ENCODE measurements at regions not wholly inside any gene's neighbourhood (a gene's known extent, or its start where the extent isn't known, plus 50 kb on each side); places are given as distances from the start of the nearest gene placed in this dataset.
"Not testable (repeated sequence)": the region's sequence is repeated elsewhere in the genome, so short reads cannot be mapped to it uniquely, and the experiment has no call there.

- DNase-seq: peak in 2 of 3 experiments; percentile 34 to 61
Observed at GRCh38 chr1:83208540-83208939, 790.4 kb downstream of the TTLL7 start.

- DNase-seq: not testable (repeated sequence)
Observed at GRCh38 chr1:83194610-83195009, 804.3 kb downstream of the TTLL7 start.

- peak; percentile 11 to 40 (median 21) for DNase-seq
Observed at GRCh38 chr1:83182033-83182728, 816.8 kb downstream of the TTLL7 start.

DNA sequence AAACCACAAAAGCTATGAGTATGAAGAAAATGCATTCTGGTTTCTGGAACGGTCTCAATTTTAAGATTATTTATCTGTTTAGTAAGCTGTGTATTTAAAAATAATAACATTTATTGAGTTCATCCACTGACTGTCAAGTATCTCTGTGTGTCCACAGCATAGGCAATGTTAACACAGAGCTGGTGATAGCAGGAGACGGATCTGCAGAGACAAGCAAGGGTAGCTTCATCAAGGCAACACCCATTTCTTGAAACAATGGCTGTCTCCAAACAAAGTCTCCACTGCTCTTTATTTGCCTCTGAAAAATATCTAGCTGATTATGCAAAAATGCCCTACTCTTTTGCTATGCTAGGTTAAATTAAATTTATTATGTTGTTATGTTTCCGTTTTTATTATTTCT lies 818.3 kb downstream of the TTLL7 start:
- peak in 2 of 3 experiments; percentile 2 to 9 for DNase-seq

GRCh38 chr1:83167634-83168033 lies 831.3 kb downstream of the TTLL7 start:
- DNase-seq: not testable (repeated sequence)

DNA sequence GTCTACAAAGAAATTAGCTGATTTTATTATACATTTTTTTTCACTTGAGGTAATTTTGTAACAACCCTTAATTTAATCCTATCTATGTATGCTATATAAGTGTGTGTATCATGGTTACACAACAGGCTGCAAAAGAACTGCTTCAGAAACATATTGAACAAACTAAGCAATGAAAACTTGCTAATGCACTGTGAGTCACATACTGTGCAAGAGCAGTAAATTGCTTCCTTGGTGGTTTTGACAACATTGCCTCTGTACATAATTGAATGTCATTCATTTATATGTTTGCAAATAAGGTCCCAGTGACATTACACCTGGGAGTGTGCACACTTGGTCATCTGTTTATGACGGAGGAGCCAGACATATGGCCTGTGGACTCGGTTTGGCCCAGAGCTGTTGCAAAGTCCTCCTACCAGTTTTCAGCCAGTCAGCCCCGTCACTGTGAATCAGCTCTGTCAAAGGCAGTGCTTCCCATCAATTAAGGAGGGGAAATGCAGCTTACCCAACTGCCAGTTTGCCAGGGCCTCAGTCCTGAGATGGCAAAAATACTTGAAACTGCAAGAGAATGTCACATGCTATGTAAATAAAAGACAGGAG lies 835.0 kb downstream of the TTLL7 start:
- peak in 2 of 3 experiments; percentile 29 to 73 for DNase-seq

- not testable (repeated sequence) for DNase-seq
Observed at GRCh38 chr1:83158924-83159323, 840.0 kb downstream of the TTLL7 start.

DNA sequence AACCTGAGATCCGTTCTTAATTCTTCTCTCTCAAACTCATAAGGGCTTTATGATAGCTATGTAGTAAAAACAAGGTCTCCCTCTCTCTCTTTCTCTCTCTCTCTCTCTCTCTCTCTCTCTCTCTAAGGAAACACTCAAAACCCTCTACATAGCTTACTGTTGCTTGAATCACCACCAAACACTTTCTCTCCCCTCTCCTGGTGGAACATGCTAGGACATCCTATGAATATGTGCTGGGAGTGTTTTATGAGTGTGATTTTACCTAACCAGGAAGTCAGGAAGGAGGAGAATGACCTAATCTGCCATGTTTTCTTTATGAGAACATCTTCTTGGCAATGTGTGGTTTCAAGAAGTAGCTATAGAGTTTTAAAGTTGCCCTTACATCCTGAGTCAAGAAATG lies 844.6 kb downstream of the TTLL7 start:
- not testable (repeated sequence) for DNase-seq

GRCh38 chr1:83151167-83151898 lies 847.6 kb downstream of the TTLL7 start:
- not testable (repeated sequence) for DNase-seq

DNA sequence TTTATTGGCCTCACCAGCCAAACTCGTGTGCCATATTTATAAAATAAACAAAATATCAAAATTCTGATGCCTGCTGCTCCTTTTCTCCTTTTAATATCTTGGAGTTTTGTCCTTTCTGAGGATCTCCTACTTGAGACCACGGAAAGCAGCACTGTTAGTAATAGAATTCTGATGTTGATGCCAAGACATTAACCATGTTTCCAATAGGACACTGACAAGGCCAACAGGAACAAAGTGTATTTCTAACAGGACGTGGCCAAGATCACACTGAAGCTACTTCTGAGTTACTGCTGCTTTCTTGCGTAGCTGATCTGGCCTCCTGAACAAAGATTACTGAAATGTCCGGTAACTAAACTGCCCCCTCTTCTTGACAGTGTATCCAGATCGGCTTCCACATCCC lies 848.5 kb downstream of the TTLL7 start:
- DNase-seq: not testable (repeated sequence)

GRCh38 chr1:83145820-83146219 lies 853.1 kb downstream of the TTLL7 start:
- DNase-seq: not testable (repeated sequence)

- DNase-seq: not testable (repeated sequence)
Observed at GRCh38 chr1:83142802-83143201, 856.1 kb downstream of the TTLL7 start.

GRCh38 chr1:83135524-83136157 lies 863.3 kb downstream of the TTLL7 start:
- not testable (repeated sequence) for DNase-seq

DNA sequence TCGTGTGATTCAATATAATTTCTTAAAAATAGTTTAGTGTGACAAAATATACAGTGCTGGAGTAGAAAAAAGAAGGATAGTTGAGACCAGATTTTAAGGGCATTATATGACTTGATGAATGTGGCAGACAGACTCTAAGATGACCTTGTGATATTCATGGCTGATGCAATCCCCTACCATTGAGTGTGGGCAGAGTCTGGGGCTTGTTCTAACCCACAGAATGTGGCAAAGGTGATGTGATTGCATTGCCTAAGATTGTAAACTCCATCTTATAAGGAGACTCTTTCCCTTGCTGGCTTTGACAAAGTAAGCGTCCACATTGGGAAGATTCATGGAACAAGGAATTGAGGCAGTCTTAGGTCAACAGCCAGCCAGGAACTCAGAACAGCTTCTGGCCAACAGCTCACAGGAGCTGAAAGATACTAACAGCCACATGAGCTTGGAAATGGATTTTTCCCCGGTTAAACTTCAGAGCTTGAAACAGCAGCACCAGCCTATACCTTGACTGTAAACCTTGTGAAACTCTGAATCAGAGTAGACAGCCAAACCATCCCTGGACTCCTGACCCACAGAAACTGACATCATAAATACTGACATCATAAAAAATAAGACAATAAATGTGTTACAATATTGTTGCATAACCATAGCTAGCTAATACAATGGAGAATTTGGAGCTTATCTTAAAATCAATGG lies 864.5 kb downstream of the TTLL7 start:
- not testable (repeated sequence) for DNase-seq

GRCh38 chr1:83131692-83131955 lies 867.3 kb downstream of the TTLL7 start:
- no peak for DNase-seq

DNA sequence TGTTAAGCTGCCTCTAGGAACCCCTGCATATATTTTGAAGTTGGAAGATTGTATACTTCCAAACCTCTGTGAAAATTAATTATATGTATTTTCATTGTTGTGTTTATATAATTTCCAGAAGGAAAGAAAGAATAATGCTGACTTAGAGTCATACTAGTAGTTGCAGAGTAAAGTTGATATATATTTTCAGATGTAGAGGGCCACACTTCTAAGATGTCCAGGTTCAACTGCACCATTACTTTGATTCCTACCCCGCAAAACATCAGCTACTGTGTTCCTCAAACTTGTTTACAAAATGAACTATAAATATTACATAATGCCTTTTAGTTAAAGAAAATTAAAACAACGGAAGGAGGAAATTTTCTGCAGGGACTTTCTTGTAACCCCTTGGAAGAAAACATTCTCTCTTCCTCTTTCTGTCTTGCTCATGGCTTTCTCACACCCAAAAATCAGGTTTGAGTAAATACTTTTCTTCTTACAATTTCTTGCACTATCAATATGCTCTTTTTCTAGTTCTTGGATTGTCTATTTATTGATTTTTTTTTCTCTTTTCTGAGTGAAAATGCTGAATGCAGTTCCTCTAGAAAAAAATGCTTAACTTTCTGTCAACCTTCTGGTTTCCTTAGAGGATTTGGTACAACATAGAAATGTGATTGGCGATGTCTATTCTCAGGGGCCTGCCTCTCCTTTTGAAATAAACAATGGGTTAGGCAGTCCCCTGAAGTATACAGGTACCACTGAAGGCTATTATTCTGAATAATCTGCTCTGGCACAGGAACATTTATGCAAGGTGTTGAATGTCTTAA lies 867.8 kb downstream of the TTLL7 start:
- no peak for DNase-seq

DNA sequence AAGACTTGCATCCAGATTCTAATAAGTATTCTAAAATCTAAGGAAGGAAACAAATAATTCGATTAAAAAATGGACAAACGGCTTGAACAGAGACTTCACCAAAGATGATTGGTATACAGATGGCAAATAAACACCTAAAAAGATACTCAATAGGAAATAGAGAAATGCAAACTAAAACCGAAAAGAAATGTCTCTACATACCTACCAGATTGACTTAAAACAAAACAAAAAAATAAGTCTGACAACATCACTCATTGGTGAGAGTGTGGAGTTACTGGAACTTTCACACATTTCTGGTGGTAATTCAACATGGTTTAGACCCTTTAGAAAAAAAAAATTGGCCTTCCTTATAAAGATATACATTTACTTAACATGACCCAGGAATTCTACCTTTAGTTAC lies 869.8 kb downstream of the TTLL7 start:
- no peak for DNase-seq

- no peak for DNase-seq
Observed at GRCh38 chr1:83125456-83125855, 873.5 kb downstream of the TTLL7 start.

DNA sequence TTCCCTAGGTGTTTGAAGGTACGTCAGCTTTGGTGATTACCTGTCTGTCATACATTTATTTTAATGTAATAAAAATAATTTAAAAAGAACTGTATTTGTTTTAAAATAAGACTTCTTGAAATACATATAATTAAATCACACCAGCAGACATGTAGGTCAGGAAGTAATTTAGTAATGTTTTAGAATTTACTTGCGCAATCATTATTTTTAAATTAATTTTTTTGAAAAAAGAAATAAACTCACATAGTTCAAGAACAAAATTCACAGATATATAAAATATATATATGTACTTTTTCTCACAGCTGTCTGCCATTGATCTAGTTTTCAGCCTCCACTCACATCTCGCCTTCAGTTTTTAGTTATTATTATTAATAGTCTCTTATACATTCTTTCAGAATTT lies 875.9 kb downstream of the TTLL7 start:
- DNase-seq: no peak

DNA sequence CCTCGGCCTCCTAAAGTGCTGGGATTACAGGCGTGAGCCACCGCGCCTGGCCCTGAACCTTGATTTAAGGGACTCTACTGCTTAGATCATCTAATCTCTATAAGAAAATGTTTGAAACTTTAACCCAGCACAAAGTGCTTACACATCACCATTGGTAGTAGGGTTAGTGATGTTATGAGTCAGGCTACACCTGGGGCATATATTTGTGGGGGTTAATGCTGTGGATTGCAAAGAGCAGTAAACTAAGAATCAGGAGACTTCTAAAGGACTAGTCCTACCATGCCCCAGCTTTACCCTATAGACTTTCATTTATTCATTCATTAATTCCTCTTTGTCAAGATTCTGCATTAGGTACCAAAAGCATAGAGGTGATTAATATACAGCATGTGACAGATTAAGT lies 880.5 kb downstream of the TTLL7 start:
- no peak for DNase-seq

DNA sequence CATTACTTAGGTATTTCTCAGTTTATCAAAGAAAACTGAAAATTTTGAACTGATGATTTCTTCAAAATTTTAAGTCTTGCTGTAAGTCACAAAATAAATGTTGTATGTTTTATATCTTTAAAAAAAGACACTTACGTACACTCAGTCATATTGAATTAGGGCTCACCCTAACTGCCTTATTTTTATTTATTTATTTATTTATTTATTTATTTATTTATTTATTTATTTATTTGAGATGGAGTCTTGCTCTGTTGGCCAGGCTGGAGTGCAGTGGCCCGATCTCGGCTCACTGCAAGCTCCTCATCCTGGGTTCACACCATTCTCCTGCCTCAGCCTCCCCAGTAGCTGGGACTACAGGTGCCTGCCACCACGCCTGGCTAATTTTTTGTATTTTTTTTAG lies 881.9 kb downstream of the TTLL7 start:
- DNase-seq: not testable (repeated sequence)

DNA sequence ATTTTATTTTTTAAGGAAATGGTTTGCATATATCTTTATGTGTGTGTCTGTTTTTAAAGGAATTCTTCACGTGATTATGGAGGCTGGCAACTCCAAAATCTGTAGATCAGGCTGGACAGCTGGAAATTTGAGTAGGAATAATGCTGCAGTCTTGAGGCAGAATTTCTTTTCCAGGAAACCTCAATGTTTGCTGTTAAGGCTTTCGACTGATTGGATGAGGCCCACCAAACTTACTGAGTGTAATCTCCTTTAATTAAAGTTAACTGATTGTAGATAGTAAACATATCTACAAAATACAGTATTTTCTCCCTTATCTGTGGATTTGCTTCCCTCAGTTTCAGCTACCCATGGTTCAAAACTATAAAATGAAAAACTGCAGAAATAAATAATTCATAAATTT lies 883.1 kb downstream of the TTLL7 start:
- DNase-seq: no peak
